Body of pancreas (tissue), 4 donors: ENCODE measurements at regions not wholly inside any gene's neighbourhood (a gene's known extent, or its start where the extent isn't known, plus 50 kb on each side); places are given as distances from the start of the nearest gene placed in this dataset.

Experiments
- CTCF ChIP-seq, 7 experiments: fragments of 450-650 bp in 4 of 7; fragments of 200-600 bp in 3 of 7; sonication (generic) in 3 of 7; IDR thresholded peaks; one replicate each; pipeline ENCODE4 v1.5.1; 2016 to 2019; ENCODE audit warnings: antibody characterized with exemption in 7 of 7
- POLR2A ChIP-seq, 3 donors: fragments of 450-650 bp; IDR thresholded peaks; one replicate each; pipeline ENCODE4 v1.6.1; 2016; ENCODE audit warnings: antibody characterized with exemption in 3 of 3, mild to moderate bottlenecking in 2 of 3

- TF ChIP-seq CTCF (IDR thresholded peaks at IDR 0.05), result no peak
- no peak for TF ChIP-seq POLR2A (IDR thresholded peaks at IDR 0.05)
Measured at GRCh38 chr15:49718846-49719245, 98.0 kb downstream of the DTWD1 start.
